Sigmoid colon (tissue), 6 donors: ENCODE measurements at regions not wholly inside any gene's neighbourhood (a gene's known extent, or its start where the extent isn't known, plus 50 kb on each side); places are given as distances from the start of the nearest gene placed in this dataset.
"Not testable (repeated sequence)": the region's sequence is repeated elsewhere in the genome, so short reads cannot be mapped to it uniquely, and the experiment has no call there.

Experiments
- DNase-seq: peaks from one replicate; pipeline ENCODE4 v3.0.0-alpha.2; 2019
- H3K27ac ChIP-seq, 4 donors: fragments of 200-600 bp; sonication (generic); one replicate each; pipeline ENCODE4 v1.5.1; 2016 to 2019; ENCODE audit warnings: mild to moderate bottlenecking in 1 of 4
- H3K27me3 ChIP-seq, 3 donors: fragments of 200-600 bp; sonication (generic); one replicate each; pipeline ENCODE4 v1.5.1; 2019; ENCODE audit warnings: mild to moderate bottlenecking in 1 of 3
- H3K36me3 ChIP-seq, 4 donors: fragments of 200-600 bp; sonication (generic); one replicate each; pipeline ENCODE4 v1.5.1; 2016 to 2019
- H3K4me1 ChIP-seq, 4 donors: fragments of 200-600 bp; sonication (generic); one replicate each; pipeline ENCODE4 v1.5.1; 2017 to 2019
- H3K4me3 ChIP-seq, 4 donors: fragments of 200-600 bp; sonication (generic); one replicate each; pipeline ENCODE4 v1.5.1; 2017 to 2019; ENCODE audit warnings: mild to moderate bottlenecking in 2 of 4, moderate library complexity in 1 of 4
- H3K9me3 ChIP-seq, 4 donors: fragments of 200-600 bp in 3 of 4; sonication (generic) in 3 of 4; one replicate each; pipeline versions ENCODE4 v1.5.1 to v1.6.1; 2013 to 2019
- EP300 ChIP-seq, 4 donors: sonication (generic); formaldehyde crosslinking; IDR thresholded peaks; one replicate each; pipeline ENCODE4 v1.6.1; 2017; ENCODE audit warnings: antibody characterized with exemption in 4 of 4
- POLR2A ChIP-seq, 2 donors: fragments of 450-650 bp; IDR thresholded peaks; one replicate each; pipeline ENCODE4 v1.6.1; 2016; ENCODE audit warnings: antibody characterized with exemption in 2 of 2, mild to moderate bottlenecking in 2 of 2, moderate library complexity in 2 of 2
- POLR2AphosphoS5 ChIP-seq, 4 donors: sonication (generic); formaldehyde crosslinking; IDR thresholded peaks; one replicate each; pipeline ENCODE4 v1.6.1; 2017; ENCODE audit warnings: antibody characterized with exemption in 4 of 4
- WGBS, 2 donors: extraction: QIAGEN DNeasy Blood & Tissue Kit; methylation state at CpG; one replicate each; pipeline ENCODE4 v1.1.7; 2013; 5-methylcytosine and 5-hydroxymethylcytosine counted together
- intact Hi-C: fragments of 100-400 bp; cut with DNase I; formaldehyde crosslinking; loops from one replicate; pipeline ENCODE4 v1.15.1; 2023
- TF ChIP-seq, protein P1 (sequence below), 4 experiments: fragments of 450-650 bp in 3 of 4; fragments of 200-600 bp in 1 of 4; IDR thresholded peaks; one replicate each; pipeline ENCODE4 v1.5.1; 2016 to 2019; ENCODE audit warnings: antibody characterized with exemption in 4 of 4, mild to moderate bottlenecking in 3 of 4, moderate library complexity in 2 of 4
- donor health status: healthy with polysubstance abuse.
- donor health status: healthy.

DNA sequence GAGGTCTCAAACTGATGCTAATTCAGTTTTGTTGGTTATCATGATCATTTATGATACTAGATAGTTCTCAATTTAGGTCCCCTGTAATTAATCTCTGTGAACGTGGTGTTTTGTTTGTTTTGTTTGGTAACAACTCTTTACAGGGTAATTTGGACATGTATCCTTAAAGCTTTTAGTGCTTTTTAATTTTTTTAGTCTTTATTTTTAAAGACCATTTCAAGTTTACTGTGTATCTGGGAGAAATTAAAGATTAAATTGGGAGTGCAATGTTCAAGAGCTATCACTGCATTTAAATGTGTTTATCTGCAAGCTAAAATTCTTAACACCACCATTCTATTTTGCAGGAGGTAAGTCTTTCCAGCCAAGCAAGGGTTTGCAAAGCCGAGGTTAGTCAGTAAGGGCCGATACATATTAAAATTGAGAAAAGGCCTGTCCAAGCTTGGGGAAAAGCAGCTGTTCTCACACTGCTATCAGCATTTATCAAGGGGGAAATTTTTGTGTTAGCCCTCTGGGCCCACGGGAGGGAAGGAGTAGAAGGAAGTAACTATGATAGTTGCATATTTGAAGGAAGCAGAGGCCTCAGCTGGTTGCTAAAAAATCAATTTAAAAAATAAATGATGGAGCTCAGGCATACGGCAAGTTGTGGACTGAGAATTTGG is 59.3 kb upstream of the ZNF217 start:
- intact Hi-C loops = no loop called here
- H3K4me1 ChIP-seq = peaks cover 0 to 16% (median 12%) of the 10 kb centered on the region in 4 donors
- H3K9me3 ChIP-seq = no peaks in the 10 kb centered on the region
- H3K27ac ChIP-seq = peak overlapping the region; percentile 31 to 63 (median 36)
- H3K4me3 ChIP-seq = no peak overlapping the region
- no peaks in the 10 kb centered on the region for H3K36me3 ChIP-seq
- H3K27me3 ChIP-seq = no peaks in the 10 kb centered on the region
- no peak for DNase-seq
- no peak for TF ChIP-seq EP300 (IDR thresholded peaks at IDR 0.05)
- TF ChIP-seq, protein P1, sequence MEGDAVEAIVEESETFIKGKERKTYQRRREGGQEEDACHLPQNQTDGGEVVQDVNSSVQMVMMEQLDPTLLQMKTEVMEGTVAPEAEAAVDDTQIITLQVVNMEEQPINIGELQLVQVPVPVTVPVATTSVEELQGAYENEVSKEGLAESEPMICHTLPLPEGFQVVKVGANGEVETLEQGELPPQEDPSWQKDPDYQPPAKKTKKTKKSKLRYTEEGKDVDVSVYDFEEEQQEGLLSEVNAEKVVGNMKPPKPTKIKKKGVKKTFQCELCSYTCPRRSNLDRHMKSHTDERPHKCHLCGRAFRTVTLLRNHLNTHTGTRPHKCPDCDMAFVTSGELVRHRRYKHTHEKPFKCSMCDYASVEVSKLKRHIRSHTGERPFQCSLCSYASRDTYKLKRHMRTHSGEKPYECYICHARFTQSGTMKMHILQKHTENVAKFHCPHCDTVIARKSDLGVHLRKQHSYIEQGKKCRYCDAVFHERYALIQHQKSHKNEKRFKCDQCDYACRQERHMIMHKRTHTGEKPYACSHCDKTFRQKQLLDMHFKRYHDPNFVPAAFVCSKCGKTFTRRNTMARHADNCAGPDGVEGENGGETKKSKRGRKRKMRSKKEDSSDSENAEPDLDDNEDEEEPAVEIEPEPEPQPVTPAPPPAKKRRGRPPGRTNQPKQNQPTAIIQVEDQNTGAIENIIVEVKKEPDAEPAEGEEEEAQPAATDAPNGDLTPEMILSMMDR (IDR thresholded peaks at IDR 0.05) = no peak
- no peak for TF ChIP-seq POLR2A (IDR thresholded peaks at IDR 0.05)
- TF ChIP-seq POLR2AphosphoS5 (IDR thresholded peaks at IDR 0.05) = no peak
- WGBS, 2 donors = 19 to 34% methylated on average over 5 of the region's 5 CpGs

DNA sequence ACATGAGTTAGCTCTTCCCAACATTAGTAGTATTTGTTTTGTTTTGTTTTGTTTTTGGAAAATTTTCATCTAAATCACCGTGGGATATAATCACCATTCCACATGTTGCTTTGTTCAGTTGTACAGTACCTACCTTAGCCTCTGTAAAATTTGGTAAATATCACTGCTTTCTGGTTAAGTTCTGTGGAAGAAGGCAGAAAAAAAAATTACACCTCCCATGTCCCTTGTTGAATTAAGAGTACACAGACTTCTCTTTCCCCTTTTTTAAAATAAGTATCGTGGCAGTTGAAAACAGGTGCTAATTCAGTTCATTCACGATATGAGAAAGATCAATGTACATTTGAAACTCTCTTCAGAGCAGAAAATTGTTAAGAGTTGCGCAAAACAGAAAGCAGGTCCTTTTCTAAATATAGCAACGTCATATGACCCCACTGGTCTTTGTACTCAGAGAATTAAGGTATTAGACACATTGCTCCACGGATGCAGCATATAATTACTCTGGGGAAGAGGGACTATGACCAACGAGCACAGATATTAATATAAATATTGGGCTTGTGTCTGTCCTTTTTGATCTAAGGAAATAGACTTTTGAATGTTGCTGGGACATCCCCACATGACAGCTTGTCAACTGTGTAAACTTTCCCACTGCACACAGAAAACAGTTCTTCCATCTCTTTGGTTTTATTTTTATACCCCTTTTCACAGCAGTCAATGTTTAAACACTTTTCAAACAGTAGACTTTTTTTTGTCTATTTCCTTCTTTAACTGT is 58.6 kb upstream of the ZNF217 start:
- no peaks in the 10 kb centered on the region for H3K27me3 ChIP-seq
- peak overlapping the region in 1 of 4 donors; percentile 1 for H3K4me3 ChIP-seq
- peak overlapping the region; percentile 31 to 63 (median 36) for H3K27ac ChIP-seq
- H3K9me3 ChIP-seq = no peaks in the 10 kb centered on the region
- no peak for DNase-seq
- intact Hi-C loops = no loop called here
- peak in 1 of 4 donors; percentile 51 for TF ChIP-seq POLR2AphosphoS5 (IDR thresholded peaks at IDR 0.05)
- no peak for TF ChIP-seq EP300 (IDR thresholded peaks at IDR 0.05)
- TF ChIP-seq POLR2A (IDR thresholded peaks at IDR 0.05) = peak in 1 of 2 donors; percentile 9
- 3 to 12% methylated on average over 7 of the region's 7 CpGs for WGBS, 2 donors
- no peaks in the 10 kb centered on the region for H3K36me3 ChIP-seq
- peaks cover 0 to 16% (median 12%) of the 10 kb centered on the region in 4 donors for H3K4me1 ChIP-seq

DNA sequence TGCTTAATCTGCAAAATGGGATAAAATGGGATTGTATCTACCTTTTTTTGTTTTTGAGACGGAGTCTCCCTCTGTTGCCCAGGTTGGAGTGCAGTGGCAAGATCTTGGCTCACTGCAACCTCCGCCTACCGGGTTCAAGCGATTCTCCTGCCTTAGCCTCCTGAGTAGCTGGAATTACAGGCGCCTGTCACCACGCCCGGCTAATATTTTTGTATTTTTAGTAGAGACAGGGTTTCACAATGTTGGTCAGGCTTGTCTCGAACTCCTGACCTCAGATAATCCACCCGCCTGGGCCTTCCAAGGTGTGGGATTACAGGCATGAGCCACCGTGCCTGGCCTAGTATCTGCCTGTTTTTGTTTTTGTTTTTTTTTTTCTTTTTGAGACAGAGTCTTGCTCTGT is 55.9 kb upstream of the ZNF217 start:
- H3K9me3 ChIP-seq, H3K36me3 ChIP-seq, H3K27ac ChIP-seq, DNase-seq, H3K4me3 ChIP-seq, H3K27me3 ChIP-seq, intact Hi-C loops: not testable (repeated sequence)
- peaks cover 0 to 16% (median 10%) of the 10 kb centered on the region in 4 donors for H3K4me1 ChIP-seq
- WGBS, 2 donors = 92 to 95% methylated on average over 10 of the region's 10 CpGs

DNA sequence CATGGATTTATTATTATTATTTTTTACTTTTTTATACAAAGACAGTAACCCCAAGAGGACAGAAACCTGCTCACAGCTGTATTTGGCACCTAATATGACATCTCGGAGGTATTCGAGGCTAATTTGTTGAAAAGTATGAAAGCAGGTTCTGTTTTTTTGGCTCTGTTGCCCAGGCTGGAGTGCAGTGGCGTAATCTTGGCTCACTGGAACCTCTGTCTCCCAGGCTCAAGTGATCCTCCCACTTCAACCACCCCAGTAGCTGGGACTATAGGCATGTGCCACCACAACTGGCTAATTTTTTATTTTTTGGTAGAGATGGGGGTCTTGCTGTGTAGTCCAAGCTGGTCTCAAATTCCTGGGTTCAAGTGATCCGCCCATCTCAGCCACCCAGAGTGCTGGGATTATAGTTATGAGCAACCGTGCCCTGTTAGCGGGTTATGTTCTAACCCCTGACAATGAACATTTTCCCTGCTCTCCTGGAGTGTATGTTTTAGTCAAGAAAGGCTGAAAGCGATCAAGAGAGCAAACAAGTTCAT is 53.7 kb upstream of the ZNF217 start:
- H3K27ac ChIP-seq = no peak overlapping the region
- H3K9me3 ChIP-seq = no peaks in the 10 kb centered on the region
- no peaks in the 10 kb centered on the region for H3K27me3 ChIP-seq
- 95 to 98% methylated on average over 7 of the region's 7 CpGs for WGBS, 2 donors
- intact Hi-C loops = no loop called here
- H3K4me1 ChIP-seq = peaks cover 0 to 18% (median 14%) of the 10 kb centered on the region in 4 donors
- H3K36me3 ChIP-seq = no peaks in the 10 kb centered on the region
- DNase-seq = no peak
- TF ChIP-seq EP300 (IDR thresholded peaks at IDR 0.05) (no peak), POLR2A (IDR thresholded peaks at IDR 0.05) (no peak), POLR2AphosphoS5 (IDR thresholded peaks at IDR 0.05) (no peak)
- TF ChIP-seq, protein P1 (IDR thresholded peaks at IDR 0.05) = no peak
- H3K4me3 ChIP-seq = no peak overlapping the region

DNA sequence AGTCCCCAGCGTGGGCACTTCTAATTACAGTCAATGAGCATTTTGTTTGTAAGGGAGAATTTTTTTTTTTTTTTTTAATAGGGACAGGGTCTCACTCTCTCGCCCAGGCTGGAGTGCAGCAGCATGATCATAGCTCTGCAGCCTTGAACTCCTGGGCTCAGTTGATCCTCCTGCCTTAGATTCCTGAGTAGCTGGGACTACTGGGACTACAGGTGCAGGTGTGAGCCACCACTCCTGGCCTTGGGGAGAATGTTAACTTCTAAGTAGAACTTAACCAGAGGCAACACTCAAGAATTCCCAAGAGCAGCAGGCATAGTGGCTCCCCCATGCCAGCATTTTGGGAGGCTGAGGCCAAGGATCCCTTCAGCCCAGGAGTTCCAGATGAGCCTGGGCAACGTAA is 52.9 kb upstream of the ZNF217 start:
- Histone ChIP-seq H3K4me3 (no peak overlapping the region), H3K9me3 (no peaks in the 10 kb centered on the region), H3K4me1 (peaks cover 0 to 14% (median 8%) of the 10 kb centered on the region in 4 donors), H3K27ac (no peak overlapping the region), H3K36me3 (no peaks in the 10 kb centered on the region), H3K27me3 (no peaks in the 10 kb centered on the region)
- WGBS, 2 donors = 92 to 96% methylated on average over 3 of the region's 3 CpGs
- intact Hi-C loops = no loop called here
- TF ChIP-seq, protein P1 (IDR thresholded peaks at IDR 0.05) = no peak
- TF ChIP-seq EP300 (IDR thresholded peaks at IDR 0.05) = no peak
- no peak for TF ChIP-seq POLR2AphosphoS5 (IDR thresholded peaks at IDR 0.05)
- no peak for TF ChIP-seq POLR2A (IDR thresholded peaks at IDR 0.05)
- DNase-seq = no peak
